HepG2 (cell line): ENCODE measurements at regions not wholly inside any gene's neighbourhood (a gene's known extent, or its start where the extent isn't known, plus 50 kb on each side); places are given as distances from the start of the nearest gene placed in this dataset.

Experiments used
- MATR3 ChIP-seq: sonication (generic); formaldehyde crosslinking; IDR thresholded peaks from 2 replicates; pipeline ENCODE4 v1.4.0; 2020; ENCODE audit warnings: missing genetic modification reagents
- MIER2 ChIP-seq: IDR thresholded peaks from 2 replicates; pipeline ENCODE4 v1.6.1; 2016; ENCODE audit warnings: missing biosample characterization, missing genetic modification reagents
- POLR2A ChIP-seq, 2 experiments: IDR thresholded peaks; 2 replicates each; pipeline ENCODE4 v1.6.1; 2011; ENCODE audit warnings: low read depth in 2 of 2, low read length in 2 of 2, mild to moderate bottlenecking in 1 of 2, moderate library complexity in 1 of 2; ENCODE audit not compliant: insufficient read depth in 1 of 2
- PRDM4 ChIP-seq: sonication (generic); formaldehyde crosslinking; IDR thresholded peaks from 2 replicates; pipeline ENCODE4 v1.9.0; 2021; ENCODE audit warnings: missing genetic modification reagents, borderline replicate concordance
- SOX5 ChIP-seq: IDR thresholded peaks from 2 replicates; pipeline ENCODE4 v1.6.1; 2016; ENCODE audit warnings: borderline replicate concordance
- STAG1 ChIP-seq: sonication (generic); formaldehyde crosslinking; IDR thresholded peaks from 2 replicates; pipeline ENCODE4 v1.4.0; 2020; ENCODE audit warnings: missing genetic modification reagents
- TCF7 ChIP-seq: sonication (generic); IDR thresholded peaks from 2 replicates; pipeline ENCODE4 v1.6.1; 2016; ENCODE audit warnings: antibody characterized with exemption, low read depth
- TEF ChIP-seq: sonication (generic); formaldehyde crosslinking; IDR thresholded peaks from 2 replicates; pipeline ENCODE4 v1.5.0; 2020; ENCODE audit warnings: missing genetic modification reagents
- ZBTB40 ChIP-seq, 2 experiments: fragments of 450-650 bp in 1 of 2; sonication (generic) in 1 of 2; formaldehyde crosslinking in 1 of 2; IDR thresholded peaks; 2 replicates each; pipeline versions ENCODE4 v1.6.1 to v1.8.0; 2016 to 2022; ENCODE audit warnings: antibody characterized with exemption in 1 of 2, mild to moderate bottlenecking in 1 of 2, missing genetic modification reagents in 1 of 2
- ZC3H13 ChIP-seq: sonication (generic); formaldehyde crosslinking; IDR thresholded peaks from 2 replicates; pipeline ENCODE4 v1.8.1; 2023; ENCODE audit warnings: mild to moderate bottlenecking, missing genetic modification reagents, moderate library complexity
- ZFP36 ChIP-seq: fragments of 150-350 bp; IDR thresholded peaks from 2 replicates; pipeline ENCODE4 v1.6.1; 2018; ENCODE audit warnings: borderline replicate concordance, low read length, low read depth; ENCODE audit not compliant: partially characterized antibody
- ZNF770 ChIP-seq: sonication (generic); formaldehyde crosslinking; IDR thresholded peaks from 2 replicates; pipeline ENCODE4 v1.5.0; 2020; ENCODE audit warnings: mild to moderate bottlenecking, missing genetic modification reagents
- ZSCAN25 ChIP-seq: sonication (generic); formaldehyde crosslinking; IDR thresholded peaks from 2 replicates; pipeline ENCODE4 v1.8.0; 2022; ENCODE audit warnings: mild to moderate bottlenecking, missing genetic modification reagents

GRCh38 chr14:36070031-36070719 lies 106.3 kb downstream of the PTCSC3 start (continued):
- no peak for TF ChIP-seq TEF (CRISPR knock-in tag)
- TF ChIP-seq ZNF770 (CRISPR knock-in tag): no peak
- no peak for TF ChIP-seq MATR3
- TF ChIP-seq ZFP36: peak; percentile 64
- TF ChIP-seq STAG1 (CRISPR knock-in tag): peak; percentile 97
- TF ChIP-seq POLR2A (IDR thresholded peaks at IDR 0.05; ENCODE audit: insufficient read depth in 1 of 2, low read depth in 2 of 2, low read length in 2 of 2): no peak
- no peak for TF ChIP-seq TCF7
- TF ChIP-seq ZSCAN25 (CRISPR knock-in tag): no peak
- TF ChIP-seq ZC3H13 (CRISPR knock-in tag): no peak
- TF ChIP-seq PRDM4 (CRISPR knock-in tag): no peak
- TF ChIP-seq ZBTB40 (IDR thresholded peaks at IDR 0.05): no peak
- TF ChIP-seq ZBTB40 (CRISPR knock-in tag; IDR thresholded peaks at IDR 0.05): no peak
- no peak for TF ChIP-seq SOX5
- peak; percentile 56; the same call in 1 of the 2 replicates for TF ChIP-seq MIER2 (CRISPR knock-in tag)
